Neuronal stem cell (in vitro differentiated cells): ENCODE measurements at regions not wholly inside any gene's neighbourhood (a gene's known extent, or its start where the extent isn't known, plus 50 kb on each side); places are given as distances from the start of the nearest gene placed in this dataset.
A peak's percentile ranks its signal among the peaks of the same experiment; 100 is the strongest.
"Not testable (repeated sequence)": the region's sequence is repeated elsewhere in the genome, so short reads cannot be mapped to it uniquely, and the experiment has no call there.

Source experiments
- DNase-seq: peaks from one replicate; pipeline ENCODE4 v3.0.0-alpha.2; 2013; ENCODE audit warnings: low spot score
- H2AFZ ChIP-seq: one replicate; pipeline ENCODE4 v1.6.1; 2013; ENCODE audit warnings: mild to moderate bottlenecking, low read length, inconsistent platforms
- H2AK5ac ChIP-seq: 2 replicates; pipeline ENCODE4 v1.6.1; 2013; ENCODE audit warnings: low read depth, mild to moderate bottlenecking, inconsistent platforms, low read length, moderate library complexity, mixed read lengths
- H2BK120ac ChIP-seq: 2 replicates; pipeline ENCODE4 v1.6.1; 2013; ENCODE audit warnings: low read depth, mild to moderate bottlenecking, inconsistent platforms, low read length, moderate library complexity, mixed read lengths
- H2BK12ac ChIP-seq: one replicate; pipeline ENCODE4 v1.6.1; 2013; ENCODE audit warnings: low read length, inconsistent platforms
- H2BK15ac ChIP-seq: 2 replicates; pipeline ENCODE4 v1.6.1; 2013; ENCODE audit warnings: mild to moderate bottlenecking, low read length, inconsistent platforms, mixed read lengths
- H2BK5ac ChIP-seq: one replicate; pipeline ENCODE4 v1.6.1; 2013; ENCODE audit warnings: inconsistent platforms, mild to moderate bottlenecking, low read length, moderate library complexity
- H3K14ac ChIP-seq: one replicate; pipeline ENCODE4 v1.6.1; 2013; ENCODE audit warnings: low read length, inconsistent platforms
- H3K18ac ChIP-seq: 2 replicates; pipeline ENCODE4 v1.6.1; 2013; ENCODE audit warnings: low read length, inconsistent platforms
- H3K23ac ChIP-seq: 2 replicates; pipeline ENCODE4 v1.6.1; 2013; ENCODE audit warnings: low read depth, mild to moderate bottlenecking, mixed read lengths, low read length, inconsistent platforms; ENCODE audit not compliant: poor library complexity
- H3K27ac ChIP-seq: replicated peaks from 3 replicates; pipeline ENCODE4 v1.5.1; 2013; ENCODE audit warnings: low read length, inconsistent platforms
- H3K27me3 ChIP-seq, 3 experiments: 2 replicates each; pipeline ENCODE4 v1.6.1; 2013; ENCODE audit warnings: low read length in 3 of 3, mild to moderate bottlenecking in 2 of 3, inconsistent platforms in 1 of 3, low read depth in 1 of 3, mixed read lengths in 1 of 3, moderate library complexity in 1 of 3; ENCODE audit not compliant: control insufficient read depth in 3 of 3, insufficient read depth in 3 of 3
- H3K36me3 ChIP-seq, 2 donors: replicated peaks in 1 of 2; 2 replicates each; pipeline ENCODE4 v1.6.1; 2013; ENCODE audit warnings: low read length in 2 of 2; ENCODE audit not compliant: control insufficient read depth in 2 of 2, insufficient read depth in 2 of 2
- H3K4ac ChIP-seq: 2 replicates; pipeline ENCODE4 v1.6.1; 2013; ENCODE audit warnings: inconsistent platforms, mild to moderate bottlenecking, low read length, moderate library complexity
- H3K4me1 ChIP-seq, 2 donors: 1 replicate in 1 of 2; 2 replicates in 1 of 2; pipeline ENCODE4 v1.6.1; 2013; ENCODE audit warnings: low read length in 2 of 2, low read depth in 1 of 2; ENCODE audit not compliant: control insufficient read depth in 2 of 2, insufficient read depth in 1 of 2
- H3K4me2 ChIP-seq: one replicate; pipeline ENCODE4 v1.6.1; 2013; ENCODE audit warnings: mild to moderate bottlenecking, low read length, inconsistent platforms; ENCODE audit not compliant: insufficient read depth, poor library complexity, severe bottlenecking
- H3K4me3 ChIP-seq, 2 donors: 2 replicates each; pipeline ENCODE4 v1.5.1; 2013; ENCODE audit warnings: low read length in 2 of 2, mild to moderate bottlenecking in 2 of 2, inconsistent platforms in 1 of 2, moderate library complexity in 1 of 2
- H3K79me1 ChIP-seq: one replicate; pipeline ENCODE4 v1.6.1; 2013; ENCODE audit warnings: low read depth, mild to moderate bottlenecking, inconsistent platforms, low read length, moderate library complexity
- H3K9ac ChIP-seq: one replicate; pipeline ENCODE4 v1.6.1; 2013; ENCODE audit warnings: mild to moderate bottlenecking, low read depth, low read length, inconsistent platforms; ENCODE audit not compliant: poor library complexity
- H3K9me3 ChIP-seq, 2 donors: replicated peaks in 1 of 2; 2 replicates each; pipeline versions ENCODE3 to v1.6.1; 2013; ENCODE audit warnings: low read length in 2 of 2, mild to moderate bottlenecking in 2 of 2, inconsistent platforms in 1 of 2, low read depth in 1 of 2, mixed read lengths in 1 of 2, moderate library complexity in 1 of 2; ENCODE audit not compliant: control insufficient read depth in 2 of 2, insufficient read depth in 1 of 2
- H4K8ac ChIP-seq: one replicate; pipeline ENCODE4 v1.6.1; 2013; ENCODE audit warnings: low read depth, mild to moderate bottlenecking, inconsistent platforms, low read length, moderate library complexity
- H4K91ac ChIP-seq: one replicate; pipeline ENCODE4 v1.6.1; 2013; ENCODE audit warnings: low read length, low read depth, mild to moderate bottlenecking, inconsistent platforms; ENCODE audit not compliant: poor library complexity
- WGBS, 2 donors: extraction: QIAGEN DNeasy Blood & Tissue Kit; methylation state at CpG; one replicate each; pipeline ENCODE4 v1.1.7; 2013; ENCODE audit warnings: missing lambda C conversion rate in 2 of 2, mixed read lengths in 1 of 2; ENCODE audit not compliant: insufficient read length in 2 of 2, insufficient replicate concordance in 1 of 2; ENCODE audit errors: extremely low coverage in 2 of 2; 5-methylcytosine and 5-hydroxymethylcytosine counted together

- Histone ChIP-seq H3K79me1 (no peaks in the 10 kb centered on the region), H3K9ac (no peak overlapping the region), H2BK12ac (no peak overlapping the region), H3K4me2 (no peak overlapping the region), H3K4me3 (no peak overlapping the region), H2BK15ac (no peak overlapping the region), H3K9me3 (no peaks in the 10 kb centered on the region), H4K8ac (no peak overlapping the region), H3K27ac (no peak overlapping the region), H3K18ac (no peak overlapping the region), H3K14ac (no peak overlapping the region), H2BK5ac (no peak overlapping the region), H3K4ac (no peak overlapping the region), H2AFZ (no peak overlapping the region), H2AK5ac (no peak overlapping the region), H4K91ac (no peak overlapping the region), H2BK120ac (no peak overlapping the region), H3K27me3 (no peaks in the 10 kb centered on the region), H3K23ac (no peak overlapping the region), H3K36me3 (no peaks in the 10 kb centered on the region), H3K4me1 (no peaks in the 10 kb centered on the region)
- DNase-seq = no peak
- WGBS, 2 donors = no CpG with 5 or more reads among the region's 5 CpGs
Measured at GRCh38 chr2:56816666-56817065, 632.9 kb downstream of the CCDC85A start.

DNA sequence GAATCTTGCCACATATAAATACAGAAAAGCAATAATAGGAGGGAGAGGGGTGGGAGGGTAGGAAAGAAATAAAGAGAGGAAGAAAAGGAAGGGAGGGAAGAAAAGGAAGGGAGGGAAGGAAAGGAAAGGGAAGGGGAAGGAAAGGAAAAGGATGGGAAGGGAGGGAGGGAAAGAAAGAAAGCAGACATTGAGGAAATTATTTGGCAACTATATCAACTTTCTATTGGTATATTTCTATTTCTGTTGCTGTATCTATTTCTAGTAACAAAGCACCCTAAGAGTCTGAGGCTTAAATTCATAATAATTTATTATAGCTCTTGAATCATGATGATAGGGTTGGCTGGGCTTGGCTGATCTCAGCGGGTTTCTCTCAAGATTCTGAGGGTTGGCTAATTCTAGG is 648.0 kb downstream of the CCDC85A start:
- H3K27ac ChIP-seq = no peak overlapping the region
- H2AK5ac ChIP-seq = no peak overlapping the region
- no peaks in the 10 kb centered on the region for H3K27me3 ChIP-seq
- no peak overlapping the region for H4K91ac ChIP-seq
- H3K4me3 ChIP-seq = no peak overlapping the region
- no peak overlapping the region for H2BK12ac ChIP-seq
- H3K23ac ChIP-seq = no peak overlapping the region
- H2AFZ ChIP-seq = peak overlapping the region; percentile 38
- no peak overlapping the region for H3K4ac ChIP-seq
- no peaks in the 10 kb centered on the region for H3K79me1 ChIP-seq
- no peak overlapping the region for H4K8ac ChIP-seq
- H3K4me2 ChIP-seq = no peak overlapping the region
- no peak overlapping the region for H2BK5ac ChIP-seq
- no peak overlapping the region for H3K18ac ChIP-seq
- DNase-seq = no peak
- no peak overlapping the region for H3K14ac ChIP-seq
- no CpG with 5 or more reads among the region's 1 CpG for WGBS, 2 donors
- no peaks in the 10 kb centered on the region for H3K9me3 ChIP-seq
- H2BK120ac ChIP-seq = no peak overlapping the region
- no peak overlapping the region for H2BK15ac ChIP-seq
- H3K9ac ChIP-seq = no peak overlapping the region
- no peaks in the 10 kb centered on the region for H3K4me1 ChIP-seq
- no peaks in the 10 kb centered on the region for H3K36me3 ChIP-seq

DNA sequence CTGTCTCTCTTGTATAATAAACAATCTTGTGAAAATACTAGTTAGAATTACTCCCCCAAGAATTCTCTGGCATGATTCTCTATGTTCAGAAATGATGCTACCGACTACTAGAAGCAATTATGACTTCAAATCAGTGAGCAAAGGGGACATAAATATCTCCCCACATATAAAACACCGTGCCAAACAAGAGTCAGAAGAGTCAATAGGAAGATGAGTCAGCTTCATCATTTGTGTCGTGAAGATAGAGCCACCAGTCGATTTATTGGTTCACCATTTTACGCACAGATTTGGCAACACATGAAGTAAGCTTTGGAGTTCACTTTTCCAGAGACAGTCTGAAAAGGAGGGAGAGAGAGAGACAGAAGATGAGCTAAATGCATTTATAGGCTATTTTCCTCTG is 650.9 kb downstream of the CCDC85A start:
- Histone ChIP-seq H3K4me3 (no peak overlapping the region), H2BK12ac (no peak overlapping the region), H4K91ac (no peak overlapping the region), H3K4ac (no peak overlapping the region), H3K9ac (no peak overlapping the region), H2BK120ac (no peak overlapping the region), H2AK5ac (no peak overlapping the region), H3K23ac (no peak overlapping the region), H3K9me3 (no peaks in the 10 kb centered on the region), H3K36me3 (no peaks in the 10 kb centered on the region), H2BK5ac (no peak overlapping the region), H3K14ac (no peak overlapping the region), H3K4me1 (no peaks in the 10 kb centered on the region), H3K4me2 (no peak overlapping the region), H2BK15ac (no peak overlapping the region), H3K27ac (no peak overlapping the region), H3K79me1 (no peaks in the 10 kb centered on the region), H4K8ac (no peak overlapping the region), H3K18ac (no peak overlapping the region), H2AFZ (no peak overlapping the region), H3K27me3 (no peaks in the 10 kb centered on the region)
- WGBS, 2 donors = no CpG with 5 or more reads among the region's 5 CpGs
- no peak for DNase-seq

DNA sequence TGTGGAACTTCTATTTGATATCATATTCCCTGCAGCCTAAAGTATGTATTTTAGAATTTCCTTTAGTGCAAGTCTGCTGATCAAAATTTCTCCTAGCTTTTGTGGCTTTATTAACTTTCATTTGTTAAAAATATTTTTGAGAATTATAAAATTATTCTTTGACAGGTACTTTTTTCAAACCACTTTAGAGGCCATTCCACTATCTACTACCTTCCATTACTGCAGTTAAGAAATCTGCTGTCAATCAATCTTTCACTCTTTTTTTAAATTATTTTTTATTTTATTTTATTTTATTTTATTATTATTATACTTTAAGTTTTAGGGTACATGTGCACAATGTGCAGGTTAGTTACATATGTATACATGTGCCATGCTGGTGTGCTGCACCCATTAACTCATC is 656.2 kb downstream of the CCDC85A start:
- H2BK120ac ChIP-seq, H2BK5ac ChIP-seq, H4K91ac ChIP-seq, H3K27ac ChIP-seq, H2AFZ ChIP-seq, H3K23ac ChIP-seq, H3K36me3 ChIP-seq, H3K4ac ChIP-seq, H3K4me1 ChIP-seq, DNase-seq, H3K14ac ChIP-seq, H4K8ac ChIP-seq, H2BK12ac ChIP-seq, H3K9ac ChIP-seq, H3K9me3 ChIP-seq, H3K4me3 ChIP-seq, H3K4me2 ChIP-seq, H3K79me1 ChIP-seq, H2BK15ac ChIP-seq, H3K27me3 ChIP-seq, H3K18ac ChIP-seq, H2AK5ac ChIP-seq: not testable (repeated sequence)
